H7 (cell line): ENCODE measurements at regions not wholly inside any gene's neighbourhood (a gene's known extent, or its start where the extent isn't known, plus 50 kb on each side); places are given as distances from the start of the nearest gene placed in this dataset.

Experiments
- DNase-seq: peaks from one replicate; pipeline ENCODE4 v3.0.0; 2012
- H3K27me3 ChIP-seq: 2 replicates; pipeline ENCODE4 v1.6.0; 2011; ENCODE audit warnings: mild to moderate bottlenecking, low read length; ENCODE audit not compliant: control insufficient read depth, insufficient read depth
- H3K36me3 ChIP-seq: replicated peaks from 2 replicates; pipeline ENCODE4 v1.5.1; 2011; ENCODE audit warnings: low read length; ENCODE audit not compliant: control insufficient read depth, insufficient read depth
- H3K4me3 ChIP-seq: 2 replicates; pipeline ENCODE4 v1.5.1; 2011; ENCODE audit warnings: low read depth, mild to moderate bottlenecking, control low read depth, low read length, moderate library complexity; ENCODE audit not compliant: insufficient read depth

GRCh38 chr1:198472997-198473396 lies 67.5 kb downstream of the ATP6V1G3 start:
- H3K4me3 ChIP-seq = no peak overlapping the region
- no peaks in the 10 kb centered on the region for H3K36me3 ChIP-seq
- DNase-seq = no peak
- no peaks in the 10 kb centered on the region for H3K27me3 ChIP-seq

DNA sequence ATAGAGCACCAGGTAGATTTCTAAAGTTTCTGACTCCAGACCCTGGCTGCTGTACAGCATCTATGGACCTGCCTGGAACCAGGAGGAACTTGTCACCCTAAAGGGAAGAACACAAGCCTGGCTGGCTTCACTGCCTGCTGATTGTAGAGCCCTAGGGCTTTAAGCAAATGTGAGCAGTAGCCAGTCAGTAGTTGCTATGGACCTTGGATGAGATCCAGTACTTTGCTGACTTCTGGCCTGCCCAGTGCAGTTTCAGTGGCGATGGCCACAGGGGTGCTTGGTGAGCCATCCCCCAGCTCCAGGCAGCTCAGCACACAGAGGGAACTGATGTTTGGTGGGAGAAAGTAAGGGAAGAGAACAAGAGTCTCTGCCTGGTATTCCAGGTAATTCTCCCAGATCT lies 68.4 kb downstream of the ATP6V1G3 start:
- no peak for DNase-seq
- H3K36me3 ChIP-seq = no peaks in the 10 kb centered on the region
- H3K27me3 ChIP-seq = no peaks in the 10 kb centered on the region
- H3K4me3 ChIP-seq = no peak overlapping the region

DNA sequence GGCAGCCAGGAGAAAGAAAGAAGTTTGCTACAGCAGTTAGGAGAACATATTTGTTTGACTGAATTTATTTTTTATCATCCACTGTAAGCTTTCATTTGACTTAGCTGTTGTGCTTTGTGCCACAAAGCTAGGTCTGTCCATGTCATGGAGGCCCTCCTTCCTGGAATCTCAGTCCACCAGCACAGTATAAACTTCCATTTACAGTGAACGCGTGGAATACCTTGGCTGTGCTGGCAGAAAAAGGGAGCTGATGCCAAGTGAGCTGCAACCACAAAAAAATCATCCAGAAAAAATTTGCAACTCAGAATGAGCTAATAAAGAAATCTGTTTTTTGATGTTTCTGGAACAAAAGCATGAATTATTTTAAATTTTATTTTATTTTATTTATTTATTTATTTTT lies 72.6 kb downstream of the ATP6V1G3 start:
- no peak for DNase-seq
- H3K4me3 ChIP-seq = no peak overlapping the region
- H3K27me3 ChIP-seq = no peaks in the 10 kb centered on the region
- H3K36me3 ChIP-seq = no peaks in the 10 kb centered on the region

DNA sequence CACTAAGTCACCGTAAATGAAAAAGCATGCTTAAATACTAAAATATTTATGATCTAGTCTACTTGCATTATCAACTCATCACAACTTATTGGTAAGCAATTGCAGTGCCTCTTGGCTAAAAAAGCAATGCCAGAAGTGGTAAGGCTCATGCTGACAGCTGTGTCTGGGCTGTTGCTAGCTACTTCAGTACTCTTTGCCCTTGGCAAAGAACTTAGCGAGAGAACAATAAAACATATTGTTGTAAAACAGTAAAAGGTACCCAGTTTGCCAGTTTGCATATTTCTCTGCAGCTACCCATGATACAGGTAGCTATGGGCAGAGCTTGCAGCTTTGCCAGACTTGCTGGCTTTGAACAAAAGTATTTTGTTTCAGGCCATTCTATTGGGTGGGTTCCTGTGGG lies 73.1 kb downstream of the ATP6V1G3 start:
- DNase-seq = no peak
- no peaks in the 10 kb centered on the region for H3K27me3 ChIP-seq
- H3K4me3 ChIP-seq = no peak overlapping the region
- no peaks in the 10 kb centered on the region for H3K36me3 ChIP-seq

DNA sequence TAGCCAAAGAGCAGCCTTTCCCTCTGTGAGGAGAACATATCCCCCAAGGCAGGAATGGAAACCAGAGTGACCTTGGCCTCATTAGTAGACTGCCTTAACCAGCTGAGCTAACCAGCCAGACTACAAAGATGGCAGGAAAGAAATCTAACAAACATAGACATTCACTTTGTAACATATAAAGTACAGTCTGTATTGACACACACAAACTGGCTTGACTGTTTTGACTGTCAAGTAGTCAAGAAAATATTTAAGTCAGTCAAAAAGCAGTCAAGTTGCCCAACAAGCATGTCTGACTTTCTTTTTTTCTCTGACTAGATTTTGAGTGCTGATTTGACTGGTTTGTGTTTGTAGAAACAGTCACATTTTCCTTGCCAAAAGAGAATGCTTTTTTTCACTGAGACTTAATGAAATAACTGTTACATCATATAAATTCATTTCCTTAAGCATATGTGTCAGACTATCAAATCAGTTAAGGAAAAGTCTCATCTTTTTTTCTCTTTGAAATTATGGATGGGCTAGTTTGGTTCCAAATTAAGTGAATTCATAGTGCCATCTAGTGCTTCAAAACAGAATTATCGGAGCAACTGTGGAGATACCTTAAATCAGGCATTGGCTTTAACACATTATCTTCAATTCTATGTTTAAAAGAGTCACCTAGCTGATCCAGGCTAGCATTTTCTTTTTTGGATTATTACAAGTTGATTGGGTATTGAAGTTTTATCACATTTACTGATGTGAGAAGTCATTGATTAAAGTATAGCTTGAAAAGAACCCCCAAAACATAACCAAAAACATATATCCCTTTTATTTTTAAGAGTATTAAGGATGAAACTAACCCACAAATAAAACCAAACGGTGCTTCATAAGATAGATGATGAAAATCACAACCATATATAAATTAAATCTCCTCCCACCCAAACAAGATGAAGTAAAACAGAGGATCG lies 75.0 kb downstream of the ATP6V1G3 start:
- no peak for DNase-seq

GRCh38 chr1:198463709-198464108 lies 76.8 kb downstream of the ATP6V1G3 start:
- no peak overlapping the region for H3K4me3 ChIP-seq
- no peaks in the 10 kb centered on the region for H3K27me3 ChIP-seq
- H3K36me3 ChIP-seq = no peaks in the 10 kb centered on the region
- DNase-seq = no peak

More for the DNA sequence above, 75.0 kb downstream of the ATP6V1G3 start:
- Histone ChIP-seq H3K27me3 (no peaks in the 10 kb centered on the region), H3K36me3 (no peaks in the 10 kb centered on the region), H3K4me3 (no peak overlapping the region)

- Histone ChIP-seq H3K27me3 (no peaks in the 10 kb centered on the region), H3K36me3 (no peaks in the 10 kb centered on the region), H3K4me3 (no peak overlapping the region)
- no peak for DNase-seq
Observed at GRCh38 chr1:198462365-198463019, 78.0 kb downstream of the ATP6V1G3 start.

DNA sequence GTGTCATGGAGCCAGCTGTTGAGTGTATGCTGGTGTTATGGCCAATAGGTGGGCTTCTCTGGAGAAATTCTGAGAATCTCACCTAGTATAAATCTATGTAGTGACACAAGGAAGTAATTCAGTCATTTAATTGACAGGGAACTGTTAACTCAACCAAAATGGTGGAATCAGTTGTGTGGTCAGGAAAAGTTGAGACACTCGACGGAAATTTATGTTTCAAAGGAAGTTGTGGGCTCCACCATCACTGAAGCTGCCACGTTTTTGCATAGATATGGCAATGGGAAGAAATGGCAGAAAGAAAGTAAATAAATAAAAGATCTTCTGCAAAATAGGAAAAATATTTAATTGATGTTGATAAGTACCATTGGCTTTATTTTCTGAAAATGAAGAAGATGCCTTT lies 84.5 kb downstream of the ATP6V1G3 start:
- Histone ChIP-seq H3K4me3 (no peak overlapping the region), H3K27me3 (no peaks in the 10 kb centered on the region), H3K36me3 (no peaks in the 10 kb centered on the region)
- DNase-seq = no peak

DNA sequence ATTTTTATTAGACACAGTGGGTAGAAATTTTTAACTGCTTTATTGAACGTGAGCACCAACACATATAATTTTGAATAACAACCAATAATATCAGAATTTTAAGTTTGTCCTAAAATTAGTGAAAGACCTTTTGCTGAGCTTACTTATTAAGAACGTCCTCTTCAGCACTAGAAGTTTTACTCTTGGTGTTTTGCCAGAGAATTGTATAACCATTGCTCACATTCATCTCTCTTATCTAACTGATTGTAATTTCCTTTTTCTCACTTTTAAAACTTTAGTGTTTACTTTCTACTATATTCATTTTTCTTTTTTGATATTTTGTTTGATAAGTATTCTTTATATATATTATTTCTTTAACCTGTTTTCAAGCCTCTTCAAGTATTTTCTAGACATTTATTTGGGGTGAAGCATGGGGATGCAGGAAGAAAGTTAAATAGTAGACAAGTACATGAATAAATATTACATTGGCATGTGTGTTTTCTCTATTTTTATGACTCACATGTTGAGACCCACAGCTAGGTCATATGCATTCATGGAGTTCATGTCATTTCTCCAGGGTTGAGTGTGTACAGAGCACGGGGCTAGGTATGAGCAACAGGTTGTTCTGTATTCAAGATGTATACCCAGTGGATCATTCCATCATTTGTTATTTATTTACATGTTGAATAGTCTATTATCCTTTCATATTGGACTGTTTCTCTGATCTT lies 90.6 kb downstream of the ATP6V1G3 start:
- Histone ChIP-seq H3K36me3 (no peaks in the 10 kb centered on the region), H3K27me3 (no peaks in the 10 kb centered on the region), H3K4me3 (no peak overlapping the region)
- no peak for DNase-seq

- no peaks in the 10 kb centered on the region for H3K27me3 ChIP-seq
- no peak for DNase-seq
- H3K4me3 ChIP-seq = no peak overlapping the region
- H3K36me3 ChIP-seq = no peaks in the 10 kb centered on the region
Observed at GRCh38 chr1:198449261-198449660, 91.2 kb downstream of the ATP6V1G3 start.

- no peaks in the 10 kb centered on the region for H3K36me3 ChIP-seq
- H3K4me3 ChIP-seq = no peak overlapping the region
- H3K27me3 ChIP-seq = no peaks in the 10 kb centered on the region
- no peak for DNase-seq
Observed at GRCh38 chr1:198447468-198447867, 93.0 kb downstream of the ATP6V1G3 start.

DNA sequence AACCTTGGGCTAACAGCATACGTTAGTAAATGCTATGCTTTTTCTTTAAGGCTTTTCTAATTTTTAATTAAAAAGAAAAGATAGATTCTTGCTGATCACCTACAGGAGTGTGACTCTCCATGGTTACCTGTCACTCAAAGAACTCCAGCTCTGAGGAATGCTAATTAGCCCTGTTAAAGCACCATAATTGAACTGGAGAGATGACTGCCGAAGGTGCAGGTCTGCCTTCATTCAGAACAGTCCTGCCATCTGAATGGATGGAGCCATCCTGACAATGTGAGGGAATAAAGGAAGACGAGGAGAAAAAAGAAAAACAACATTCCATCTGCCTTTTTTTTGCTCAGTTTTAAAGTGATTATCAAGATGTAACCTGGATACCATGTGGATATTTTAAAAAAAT lies 94.6 kb downstream of the ATP6V1G3 start:
- no peaks in the 10 kb centered on the region for H3K27me3 ChIP-seq
- no peak for DNase-seq
- no peak overlapping the region for H3K4me3 ChIP-seq
- H3K36me3 ChIP-seq = no peaks in the 10 kb centered on the region

DNA sequence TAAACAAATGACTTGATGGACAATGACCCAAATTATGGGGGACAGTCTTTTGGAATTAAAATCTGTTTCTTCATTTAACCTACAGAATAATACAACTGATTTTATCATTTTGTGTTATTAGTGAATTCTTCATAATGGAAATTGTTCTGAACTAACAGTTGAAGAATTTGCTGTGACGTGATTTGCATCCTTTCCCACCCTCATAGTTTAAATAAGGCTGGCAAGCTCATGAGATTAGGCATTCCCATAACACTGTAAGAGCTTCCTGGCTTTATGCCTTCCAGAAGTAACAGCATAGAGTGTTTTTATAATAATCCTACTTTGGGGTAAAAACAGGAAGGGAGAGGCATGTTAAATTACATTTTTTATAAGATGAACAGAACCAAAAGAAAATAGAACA lies 95.7 kb downstream of the ATP6V1G3 start:
- Histone ChIP-seq H3K36me3 (no peaks in the 10 kb centered on the region), H3K4me3 (no peak overlapping the region), H3K27me3 (no peaks in the 10 kb centered on the region)
- DNase-seq = no peak

GRCh38 chr1:198443365-198444233 lies 96.9 kb downstream of the ATP6V1G3 start:
- no peaks in the 10 kb centered on the region for H3K36me3 ChIP-seq
- DNase-seq = no peak
- no peak overlapping the region for H3K4me3 ChIP-seq
- no peaks in the 10 kb centered on the region for H3K27me3 ChIP-seq
